ENCODE measurements at regions not wholly inside any gene's neighbourhood (a gene's known extent, or its start where the extent isn't known, plus 50 kb on each side); places are given as distances from the start of the nearest gene placed in this dataset.

- DNase-seq, result no peak
These were observed 424.4 kb upstream of the RGPD4 start for GRCh38 chr2:107402330-107402729.

GRCh38 chr2:107405261-107405660 lies 421.4 kb upstream of the RGPD4 start:
- no peak for DNase-seq

- no peak for DNase-seq
These were observed 419.7 kb upstream of the RGPD4 start for GRCh38 chr2:107407017-107407416.

GRCh38 chr2:107407974-107408373 lies 418.7 kb upstream of the RGPD4 start:
- DNase-seq, result no peak

- DNase-seq, result no peak
These were observed 415.4 kb upstream of the RGPD4 start for GRCh38 chr2:107411267-107411666.

- no peak for DNase-seq
These were observed 414.3 kb upstream of the RGPD4 start for GRCh38 chr2:107412209-107412904.

- DNase-seq, result no peak
These were observed 413.7 kb upstream of the RGPD4 start for GRCh38 chr2:107412981-107413380.

- DNase-seq, result no peak
These were observed 412.3 kb upstream of the RGPD4 start for GRCh38 chr2:107414376-107414775.

GRCh38 chr2:107418708-107419107 lies 408.0 kb upstream of the RGPD4 start:
- DNase-seq, result no peak

GRCh38 chr2:107419191-107419590 lies 407.5 kb upstream of the RGPD4 start:
- DNase-seq, result no peak

- DNase-seq, result no peak
These were observed 397.9 kb upstream of the RGPD4 start for GRCh38 chr2:107428781-107429180.

- no peak for DNase-seq
These were observed 396.7 kb upstream of the RGPD4 start for GRCh38 chr2:107430006-107430405.

- DNase-seq, result no peak
These were observed 396.0 kb upstream of the RGPD4 start for GRCh38 chr2:107430596-107431266.

GRCh38 chr2:107436281-107436680 lies 390.4 kb upstream of the RGPD4 start:
- no peak for DNase-seq

GRCh38 chr2:107437265-107437664 lies 389.4 kb upstream of the RGPD4 start:
- no peak for DNase-seq

- DNase-seq, result no peak
These were observed 388.9 kb upstream of the RGPD4 start for GRCh38 chr2:107437807-107438206.

GRCh38 chr2:107448160-107448559 lies 378.5 kb upstream of the RGPD4 start:
- DNase-seq, result no peak

- DNase-seq, result no peak
These were observed 365.4 kb upstream of the RGPD4 start for GRCh38 chr2:107461301-107461700.

GRCh38 chr2:107462181-107462580 lies 364.5 kb upstream of the RGPD4 start:
- no peak for DNase-seq

GRCh38 chr2:107466241-107466640 lies 360.5 kb upstream of the RGPD4 start:
- DNase-seq, result no peak

- DNase-seq, result no peak
These were observed 359.5 kb upstream of the RGPD4 start for GRCh38 chr2:107466984-107467773.

GRCh38 chr2:107469437-107469995 lies 357.2 kb upstream of the RGPD4 start:
- DNase-seq, result no peak

GRCh38 chr2:107473150-107473549 lies 353.5 kb upstream of the RGPD4 start:
- DNase-seq, result no peak

- no peak for DNase-seq
These were observed 350.8 kb upstream of the RGPD4 start for GRCh38 chr2:107475859-107476258.

All from midbrain (tissue), 1 donor.